ENCODE measurements at regions not wholly inside any gene's neighbourhood (a gene's known extent, or its start where the extent isn't known, plus 50 kb on each side); places are given as distances from the start of the nearest gene placed in this dataset.

DNA sequence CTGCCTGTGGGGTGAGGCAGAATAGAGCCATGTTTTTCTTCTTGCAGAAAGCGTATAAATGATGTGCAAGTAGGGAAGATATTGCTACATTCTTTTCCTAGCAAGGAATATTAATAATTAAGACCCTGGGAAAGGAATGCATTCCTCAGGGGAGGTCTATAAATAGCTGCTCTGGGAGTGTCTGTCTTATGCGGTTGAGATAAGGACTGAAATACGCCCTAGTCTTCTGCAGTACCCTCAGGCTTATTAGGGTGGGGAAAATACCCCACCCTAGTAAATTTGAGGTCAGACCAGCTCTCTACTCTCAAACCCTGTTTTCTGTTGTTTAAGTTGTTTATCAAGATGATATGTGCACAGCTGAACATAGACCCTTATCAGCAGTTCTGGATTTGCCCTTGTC, 155.9 kb upstream of the HMCN1 start:
- TF ChIP-seq, protein P1, sequence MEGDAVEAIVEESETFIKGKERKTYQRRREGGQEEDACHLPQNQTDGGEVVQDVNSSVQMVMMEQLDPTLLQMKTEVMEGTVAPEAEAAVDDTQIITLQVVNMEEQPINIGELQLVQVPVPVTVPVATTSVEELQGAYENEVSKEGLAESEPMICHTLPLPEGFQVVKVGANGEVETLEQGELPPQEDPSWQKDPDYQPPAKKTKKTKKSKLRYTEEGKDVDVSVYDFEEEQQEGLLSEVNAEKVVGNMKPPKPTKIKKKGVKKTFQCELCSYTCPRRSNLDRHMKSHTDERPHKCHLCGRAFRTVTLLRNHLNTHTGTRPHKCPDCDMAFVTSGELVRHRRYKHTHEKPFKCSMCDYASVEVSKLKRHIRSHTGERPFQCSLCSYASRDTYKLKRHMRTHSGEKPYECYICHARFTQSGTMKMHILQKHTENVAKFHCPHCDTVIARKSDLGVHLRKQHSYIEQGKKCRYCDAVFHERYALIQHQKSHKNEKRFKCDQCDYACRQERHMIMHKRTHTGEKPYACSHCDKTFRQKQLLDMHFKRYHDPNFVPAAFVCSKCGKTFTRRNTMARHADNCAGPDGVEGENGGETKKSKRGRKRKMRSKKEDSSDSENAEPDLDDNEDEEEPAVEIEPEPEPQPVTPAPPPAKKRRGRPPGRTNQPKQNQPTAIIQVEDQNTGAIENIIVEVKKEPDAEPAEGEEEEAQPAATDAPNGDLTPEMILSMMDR (IDR thresholded peaks at IDR 0.05) = no peak
- no peak for TF ChIP-seq POLR2A (IDR thresholded peaks at IDR 0.05)
